ENCODE measurements at regions not wholly inside any gene's neighbourhood (a gene's known extent, or its start where the extent isn't known, plus 50 kb on each side); places are given as distances from the start of the nearest gene placed in this dataset.

DNA sequence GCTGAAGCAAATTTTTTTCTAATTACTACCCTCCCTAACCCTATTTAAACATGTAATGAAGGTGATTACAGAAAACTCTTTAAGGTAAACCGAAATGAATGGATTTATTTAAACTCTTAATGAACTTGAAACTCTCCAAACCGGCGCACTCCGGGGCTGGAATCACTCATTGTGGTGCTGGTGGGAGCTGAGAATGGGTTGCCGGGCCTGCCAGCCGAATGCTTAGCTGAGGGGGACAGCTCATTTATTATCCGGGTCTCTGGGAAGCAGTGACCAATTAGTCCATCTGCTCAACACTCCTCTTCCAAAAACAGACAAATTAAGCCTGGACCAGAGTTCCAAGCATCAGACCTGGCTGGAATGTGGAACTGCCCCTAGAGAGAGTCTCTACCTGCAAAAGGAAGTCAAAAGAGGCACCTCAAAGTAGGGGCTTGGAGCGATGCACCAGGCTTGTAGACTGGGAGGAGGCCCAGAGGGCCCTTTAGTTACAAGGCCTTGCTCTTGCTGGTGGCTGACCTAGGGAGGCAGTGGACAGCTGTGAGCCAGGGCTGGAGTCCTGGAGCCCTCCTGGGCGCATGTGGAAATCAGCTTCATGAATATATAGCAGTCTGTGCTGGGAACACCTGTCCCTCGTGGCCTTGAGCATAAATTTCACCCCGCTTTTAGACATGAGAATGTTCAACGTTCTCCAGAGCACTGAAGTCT, 320.7 kb downstream of the AJAP1 start:
- Histone ChIP-seq H3K4me3 (ENCODE audit: control extremely low read depth in 1 of 5, extremely low read depth in 1 of 5, insufficient read depth in 1 of 5, low read depth in 2 of 5, low read length in 4 of 5) (no peak overlapping the region), H3K27ac (ENCODE audit: low read length in 2 of 2) (no peak overlapping the region), H3K27me3 (replicated peaks in 1 of 4; ENCODE audit: control extremely low read depth in 1 of 4, control insufficient read depth in 3 of 4, insufficient read depth in 4 of 4, low read length in 3 of 4) (no peaks in the 10 kb centered on the region), H4K20me1 (ENCODE audit: control insufficient read depth, insufficient read depth, low read length, poor library complexity, severe bottlenecking) (no peaks in the 10 kb centered on the region), H3K4me1 (ENCODE audit: control insufficient read depth in 2 of 2, insufficient read depth in 2 of 2, low read length in 2 of 2) (no peaks in the 10 kb centered on the region), H3K36me3 (replicated peaks in 1 of 2; ENCODE audit: control extremely low read depth in 1 of 2, control insufficient read depth in 1 of 2, extremely low read depth in 1 of 2, insufficient read depth in 2 of 2, low read length in 1 of 2) (no peaks in the 10 kb centered on the region), H2AFZ (ENCODE audit: insufficient read depth, low read depth, low read length, poor library complexity, severe bottlenecking) (no peak overlapping the region), H3K4me2 (replicated peaks; ENCODE audit: low read depth, low read length, poor library complexity, severe bottlenecking) (no peak overlapping the region), H3K9me3 (ENCODE audit: control extremely low read depth in 1 of 3, control insufficient read depth in 2 of 3, insufficient read depth in 1 of 3, low read length in 2 of 3) (peaks cover 0 to 17% (median 0%) of the 10 kb centered on the region in 3 donors), H3K9ac (ENCODE audit: low read length) (no peak overlapping the region), H3K79me2 (ENCODE audit: control insufficient read depth, insufficient read depth, low read length) (no peaks in the 10 kb centered on the region)
- CTCF ChIA-PET = no interaction called here
- Mint-ChIP-seq H3K4me1 (no peaks in the 10 kb centered on the region), H3K27me3 (peaks cover 12% of the 10 kb centered on the region), H3K27ac (no peak overlapping the region), H3K4me3 (no peak overlapping the region), H3K9me3 (ENCODE audit: insufficient read depth) (no peaks in the 10 kb centered on the region)
- ATAC-seq (ENCODE audit: low read depth) = no peak
- intact Hi-C loops (cut with micrococcal nuclease) = no loop called here
- TF ChIP-seq EZH2 (IDR thresholded peaks at IDR 0.05; ENCODE audit: borderline replicate concordance, insufficient read depth, low read depth, low read length, poor library complexity, severe bottlenecking) = no peak
- no peak for TF ChIP-seq CTCF (IDR thresholded peaks at IDR 0.05)
- 87% methylated on average over 8 of the region's 12 CpGs for WGBS (ENCODE audit: insufficient coverage)
- POLR2A ChIA-PET = no interaction called here
- DNase-seq = no peak

DNA sequence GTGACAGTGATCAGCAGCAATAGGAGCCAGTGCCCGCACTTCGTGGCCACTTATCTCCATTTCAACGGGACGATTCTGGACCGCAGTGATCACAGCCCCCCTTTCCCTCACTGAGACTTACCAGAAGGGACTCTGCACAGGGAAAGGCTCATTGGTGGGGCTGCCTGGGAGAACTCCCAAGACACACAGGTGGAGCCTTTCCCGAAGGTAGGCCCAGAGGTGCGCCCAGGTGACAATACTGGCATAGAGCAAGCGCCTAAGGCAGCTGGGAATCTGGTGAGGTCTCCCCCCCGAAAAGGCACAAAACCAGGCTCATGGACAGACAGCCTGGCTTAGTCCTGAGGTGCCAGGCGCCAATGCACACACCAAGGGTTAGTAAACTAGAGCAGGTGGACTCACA, 318.9 kb downstream of the AJAP1 start:
- Mint-ChIP-seq H3K27ac (no peak overlapping the region), H3K4me3 (no peak overlapping the region), H3K9me3 (ENCODE audit: insufficient read depth) (no peaks in the 10 kb centered on the region), H3K27me3 (peaks cover 4% of the 10 kb centered on the region), H3K4me1 (no peaks in the 10 kb centered on the region)
- H3K9ac ChIP-seq (ENCODE audit: low read length) = no peak overlapping the region
- H3K4me3 ChIP-seq (ENCODE audit: control extremely low read depth in 1 of 5, extremely low read depth in 1 of 5, insufficient read depth in 1 of 5, low read depth in 2 of 5, low read length in 4 of 5) = no peak overlapping the region
- no peaks in the 10 kb centered on the region for H3K4me1 ChIP-seq (ENCODE audit: control insufficient read depth in 2 of 2, insufficient read depth in 2 of 2, low read length in 2 of 2)
- H3K9me3 ChIP-seq (ENCODE audit: control extremely low read depth in 1 of 3, control insufficient read depth in 2 of 3, insufficient read depth in 1 of 3, low read length in 2 of 3) = peaks cover 0 to 20% (median 0%) of the 10 kb centered on the region in 3 donors
- no peaks in the 10 kb centered on the region for H3K27me3 ChIP-seq (replicated peaks in 1 of 4; ENCODE audit: control extremely low read depth in 1 of 4, control insufficient read depth in 3 of 4, insufficient read depth in 4 of 4, low read length in 3 of 4)
- no peaks in the 10 kb centered on the region for H3K79me2 ChIP-seq (ENCODE audit: control insufficient read depth, insufficient read depth, low read length)
- ATAC-seq (ENCODE audit: low read depth) (no peak), DNase-seq (no peak)
- TF ChIP-seq EZH2 (IDR thresholded peaks at IDR 0.05; ENCODE audit: borderline replicate concordance, insufficient read depth, low read depth, low read length, poor library complexity, severe bottlenecking) = no peak
- intact Hi-C loops (cut with micrococcal nuclease) = no loop called here
- no peaks in the 10 kb centered on the region for H4K20me1 ChIP-seq (ENCODE audit: control insufficient read depth, insufficient read depth, low read length, poor library complexity, severe bottlenecking)
- ChIA-PET POLR2A (no interaction called here), CTCF (no interaction called here)
- no peaks in the 10 kb centered on the region for H3K36me3 ChIP-seq (replicated peaks in 1 of 2; ENCODE audit: control extremely low read depth in 1 of 2, control insufficient read depth in 1 of 2, extremely low read depth in 1 of 2, insufficient read depth in 2 of 2, low read length in 1 of 2)
- H3K4me2 ChIP-seq (replicated peaks; ENCODE audit: low read depth, low read length, poor library complexity, severe bottlenecking) = no peak overlapping the region
- no peak overlapping the region for H3K27ac ChIP-seq (ENCODE audit: low read length in 2 of 2)
- 90% methylated on average over 10 of the region's 10 CpGs for WGBS (ENCODE audit: insufficient coverage)
- no peak overlapping the region for H2AFZ ChIP-seq (ENCODE audit: insufficient read depth, low read depth, low read length, poor library complexity, severe bottlenecking)
